Tibial nerve (tissue), 4 donors: ENCODE measurements at regions not wholly inside any gene's neighbourhood (a gene's known extent, or its start where the extent isn't known, plus 50 kb on each side); places are given as distances from the start of the nearest gene placed in this dataset.

Experiments
- DNase-seq, 2 donors: peaks; one replicate each; pipeline ENCODE4 v3.0.0-alpha.2; 2019; ENCODE audit warnings: low spot score in 2 of 2
- H3K27ac ChIP-seq, 4 donors: fragments of 200-600 bp; sonication (generic) in 3 of 4; one replicate each; pipeline ENCODE4 v1.5.1; 2017 to 2019; ENCODE audit warnings: mild to moderate bottlenecking in 1 of 4
- H3K27me3 ChIP-seq, 2 donors: fragments of 200-600 bp; sonication (generic) in 1 of 2; one replicate each; pipeline versions ENCODE4 v1.5.1 to v1.6.0; 2017 to 2019
- H3K36me3 ChIP-seq, 3 donors: fragments of 200-600 bp; sonication (generic); one replicate each; pipeline ENCODE4 v1.5.1; 2018 to 2019
- H3K4me1 ChIP-seq, 4 donors: fragments of 200-600 bp; sonication (generic) in 3 of 4; one replicate each; pipeline ENCODE4 v1.5.1; 2017 to 2019
- H3K4me3 ChIP-seq, 4 donors: fragments of 200-600 bp; sonication (generic) in 3 of 4; one replicate each; pipeline ENCODE4 v1.5.1; 2017 to 2019; ENCODE audit warnings: mild to moderate bottlenecking in 1 of 4, moderate library complexity in 1 of 4
- H3K9me3 ChIP-seq, 4 donors: fragments of 200-600 bp; sonication (generic) in 3 of 4; one replicate each; pipeline ENCODE4 v1.5.1; 2017 to 2019
- CTCF ChIP-seq, 5 experiments: fragments of 200-600 bp in 3 of 5; fragments of 450-650 bp in 2 of 5; sonication (generic) in 3 of 5; IDR thresholded peaks; one replicate each; pipeline ENCODE4 v1.5.1; 2016 to 2019; ENCODE audit warnings: antibody characterized with exemption in 5 of 5, mild to moderate bottlenecking in 3 of 5, moderate library complexity in 2 of 5
- EP300 ChIP-seq, 2 donors: sonication (generic); formaldehyde crosslinking; IDR thresholded peaks; one replicate each; pipeline ENCODE4 v1.6.1; 2017; ENCODE audit warnings: antibody characterized with exemption in 2 of 2, mild to moderate bottlenecking in 1 of 2
- POLR2A ChIP-seq, 2 donors: fragments of 450-650 bp; IDR thresholded peaks; one replicate each; pipeline ENCODE4 v1.6.1; 2017; ENCODE audit warnings: antibody characterized with exemption in 2 of 2, mild to moderate bottlenecking in 2 of 2, moderate library complexity in 2 of 2
- WGBS, 2 donors: methylation state at CpG; one replicate each; pipeline ENCODE4 v1.1.5; 2018; 5-methylcytosine and 5-hydroxymethylcytosine counted together

- 51 to 52% methylated on average over 1 of the region's 1 CpG for WGBS, 2 donors
- Histone ChIP-seq H3K4me1 (no peaks in the 10 kb centered on the region), H3K27ac (no peak overlapping the region), H3K9me3 (no peaks in the 10 kb centered on the region), H3K36me3 (no peaks in the 10 kb centered on the region), H3K27me3 (no peaks in the 10 kb centered on the region), H3K4me3 (no peak overlapping the region)
- no peak for DNase-seq
- no peak for TF ChIP-seq POLR2A (IDR thresholded peaks at IDR 0.05)
- TF ChIP-seq EP300 (IDR thresholded peaks at IDR 0.05) = no peak
- no peak for TF ChIP-seq CTCF (IDR thresholded peaks at IDR 0.05)
Measured at GRCh38 chr4:179248821-179249220, 1806.6 kb upstream of the AGA start.

GRCh38 chr4:179268791-179269190 is 1826.6 kb upstream of the AGA start:
- Histone ChIP-seq H3K36me3 (no peaks in the 10 kb centered on the region), H3K9me3 (peaks cover 0 to 7% (median 0%) of the 10 kb centered on the region in 4 donors), H3K27me3 (no peaks in the 10 kb centered on the region), H3K27ac (no peak overlapping the region), H3K4me1 (no peaks in the 10 kb centered on the region), H3K4me3 (no peak overlapping the region)
- no peak for DNase-seq
- WGBS, 2 donors = 84 to 92% methylated on average over 2 of the region's 2 CpGs
- TF ChIP-seq CTCF (IDR thresholded peaks at IDR 0.05) = no peak
- TF ChIP-seq EP300 (IDR thresholded peaks at IDR 0.05) = no peak
- TF ChIP-seq POLR2A (IDR thresholded peaks at IDR 0.05) = no peak

- TF ChIP-seq CTCF (IDR thresholded peaks at IDR 0.05) = no peak
- no peak for TF ChIP-seq POLR2A (IDR thresholded peaks at IDR 0.05)
- TF ChIP-seq EP300 (IDR thresholded peaks at IDR 0.05) = no peak
- no peak overlapping the region for H3K27ac ChIP-seq
- no peaks in the 10 kb centered on the region for H3K9me3 ChIP-seq
- H3K4me3 ChIP-seq = no peak overlapping the region
- H3K36me3 ChIP-seq = no peaks in the 10 kb centered on the region
- DNase-seq = no peak
- no peaks in the 10 kb centered on the region for H3K27me3 ChIP-seq
- no peaks in the 10 kb centered on the region for H3K4me1 ChIP-seq
Measured at GRCh38 chr4:179272282-179272681, 1830.0 kb upstream of the AGA start.

GRCh38 chr4:179278647-179279046 is 1836.4 kb upstream of the AGA start:
- Histone ChIP-seq H3K4me1 (no peaks in the 10 kb centered on the region), H3K27ac (no peak overlapping the region), H3K36me3 (no peaks in the 10 kb centered on the region), H3K9me3 (no peaks in the 10 kb centered on the region), H3K27me3 (no peaks in the 10 kb centered on the region), H3K4me3 (no peak overlapping the region)
- 54 to 67% methylated on average over 2 of the region's 2 CpGs for WGBS, 2 donors
- DNase-seq = no peak
- TF ChIP-seq CTCF (IDR thresholded peaks at IDR 0.05) = no peak
- TF ChIP-seq EP300 (IDR thresholded peaks at IDR 0.05) = no peak
- no peak for TF ChIP-seq POLR2A (IDR thresholded peaks at IDR 0.05)

- Histone ChIP-seq H3K27me3 (no peaks in the 10 kb centered on the region), H3K9me3 (no peaks in the 10 kb centered on the region), H3K36me3 (no peaks in the 10 kb centered on the region), H3K4me1 (no peaks in the 10 kb centered on the region), H3K4me3 (no peak overlapping the region), H3K27ac (no peak overlapping the region)
- 79 to 85% methylated on average over 3 of the region's 3 CpGs for WGBS, 2 donors
- no peak for TF ChIP-seq POLR2A (IDR thresholded peaks at IDR 0.05)
- TF ChIP-seq EP300 (IDR thresholded peaks at IDR 0.05) = no peak
- no peak for TF ChIP-seq CTCF (IDR thresholded peaks at IDR 0.05)
- no peak for DNase-seq
Measured at GRCh38 chr4:179285696-179286095, 1843.5 kb upstream of the AGA start.
